HG03097 (cell line): ENCODE measurements at regions not wholly inside any gene's neighbourhood (a gene's known extent, or its start where the extent isn't known, plus 50 kb on each side); places are given as distances from the start of the nearest gene placed in this dataset.
"Not testable (repeated sequence)": the region's sequence is repeated elsewhere in the genome, so short reads cannot be mapped to it uniquely, and the experiment has no call there.

Experiments
- ATAC-seq: cut with Tn5 transposase; IDR thresholded peaks from one replicate; pipeline ENCODE4 v1.9.1; 2021; ENCODE audit not compliant: unreplicated experiment, low FRiP score

GRCh38 chr3:139232341-139232740 is 111.5 kb upstream of the MRPS22 start:
- ATAC-seq, result not testable (repeated sequence)

- ATAC-seq, result no peak
Observed at GRCh38 chr3:139234491-139234890, 109.3 kb upstream of the MRPS22 start.

DNA sequence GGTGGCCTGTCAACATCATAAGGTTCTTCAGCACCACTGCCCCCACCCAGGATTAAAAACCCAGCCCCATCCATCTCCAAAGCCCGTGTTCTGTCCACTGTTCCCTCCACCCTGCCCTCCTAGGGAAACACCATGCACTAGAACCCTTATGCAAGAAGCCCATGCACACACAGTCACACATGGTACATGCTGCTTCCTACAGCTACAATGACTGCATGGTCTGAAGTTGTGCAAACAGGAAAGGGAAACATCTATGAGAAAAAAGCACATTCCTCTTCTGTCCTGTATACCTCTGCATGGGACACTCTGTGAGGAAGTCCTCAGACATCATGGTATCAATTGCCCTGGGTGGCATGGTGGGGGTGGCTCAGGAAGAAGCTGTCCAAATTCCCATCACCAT is 108.6 kb upstream of the MRPS22 start:
- no peak for ATAC-seq

GRCh38 chr3:139236336-139236735 is 107.5 kb upstream of the MRPS22 start:
- no peak for ATAC-seq

DNA sequence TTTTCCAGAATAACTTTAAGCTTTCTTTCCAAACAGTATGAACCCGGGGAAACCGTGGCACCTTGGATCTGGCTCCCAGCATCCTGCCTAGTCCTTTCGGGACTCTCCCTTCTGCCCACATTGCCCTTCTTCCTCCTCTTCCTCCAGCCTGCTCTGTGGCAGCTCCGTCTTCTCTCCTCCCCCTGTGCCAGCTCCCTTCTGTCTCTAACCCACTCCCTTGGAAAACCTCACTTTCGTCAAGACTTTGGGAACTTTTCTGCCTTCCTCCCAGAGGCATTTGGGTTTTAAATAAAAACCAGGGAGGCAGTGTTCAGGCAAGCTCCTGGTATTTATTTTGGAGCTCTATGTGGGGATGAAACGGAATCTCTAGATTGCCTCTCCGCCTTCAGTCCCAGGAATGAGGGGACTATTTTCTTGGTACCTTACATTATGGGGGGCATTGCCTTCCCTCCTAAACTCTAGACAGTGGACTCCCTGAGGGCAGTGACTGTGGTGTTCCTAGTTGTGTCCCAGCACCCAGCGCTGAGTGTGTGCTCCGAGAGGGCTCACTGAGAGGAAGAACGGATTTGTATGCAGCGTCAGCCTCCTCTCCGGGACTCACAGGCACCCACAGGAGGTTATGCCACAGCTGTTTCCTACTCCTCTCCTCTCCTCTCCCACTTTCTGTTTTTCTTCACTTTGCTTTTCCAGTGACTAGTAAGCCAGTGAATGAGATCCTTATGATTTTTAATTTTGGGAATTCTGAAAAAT is 105.4 kb upstream of the MRPS22 start:
- ATAC-seq, result no peak

- no peak for ATAC-seq
Observed at GRCh38 chr3:139239550-139239949, 104.3 kb upstream of the MRPS22 start.

- no peak for ATAC-seq
Observed at GRCh38 chr3:139241783-139242182, 102.0 kb upstream of the MRPS22 start.

DNA sequence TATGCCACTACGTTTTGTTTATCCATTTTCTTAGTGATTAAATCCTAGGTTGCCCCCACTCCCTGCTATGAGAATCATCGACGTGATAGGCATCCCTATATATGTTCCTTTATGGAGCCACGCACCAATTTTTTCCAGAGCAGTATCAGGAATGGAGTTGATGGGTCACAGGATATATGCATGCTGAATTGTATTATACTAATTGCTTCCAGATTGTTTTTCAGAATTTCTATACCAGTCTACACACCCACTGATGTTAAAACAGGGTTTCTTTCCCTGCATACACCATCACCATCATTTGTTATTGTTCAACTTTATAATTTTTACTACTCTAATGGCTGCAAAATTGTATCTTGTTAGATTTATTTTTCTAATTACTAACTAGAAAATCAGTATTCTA is 100.1 kb upstream of the MRPS22 start:
- ATAC-seq, result no peak

DNA sequence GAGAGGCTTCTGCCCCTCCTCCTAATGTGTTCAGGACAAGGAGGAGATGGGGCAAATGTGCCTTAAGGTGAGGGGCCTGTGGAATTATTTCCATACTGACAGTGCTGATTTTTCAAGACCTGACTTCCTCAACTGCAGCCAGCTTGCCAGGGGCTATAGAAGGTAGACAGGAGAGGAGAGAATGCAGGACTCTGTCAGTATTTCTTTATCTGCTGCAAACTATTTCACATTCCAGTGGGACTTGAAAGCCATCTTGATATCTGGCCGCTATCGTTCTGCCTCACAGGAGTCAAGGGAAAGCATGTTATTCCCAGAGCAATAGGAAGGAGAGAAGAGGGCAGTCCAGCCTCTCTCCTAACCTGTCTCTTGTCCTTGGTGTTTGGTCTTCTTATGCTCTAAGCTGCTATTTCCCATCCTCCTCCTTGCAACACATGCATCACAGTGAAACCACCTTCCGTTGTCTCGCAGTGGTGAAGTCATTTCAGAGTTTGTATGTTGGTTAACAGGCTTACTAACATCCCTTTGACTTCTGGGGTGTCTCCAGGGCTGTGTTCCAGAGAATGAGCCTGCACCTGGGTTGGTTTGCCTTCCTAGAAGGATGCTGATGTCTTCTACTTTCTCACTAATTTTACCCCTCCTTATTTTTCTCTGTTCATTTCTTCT is 95.1 kb upstream of the MRPS22 start:
- no peak for ATAC-seq

DNA sequence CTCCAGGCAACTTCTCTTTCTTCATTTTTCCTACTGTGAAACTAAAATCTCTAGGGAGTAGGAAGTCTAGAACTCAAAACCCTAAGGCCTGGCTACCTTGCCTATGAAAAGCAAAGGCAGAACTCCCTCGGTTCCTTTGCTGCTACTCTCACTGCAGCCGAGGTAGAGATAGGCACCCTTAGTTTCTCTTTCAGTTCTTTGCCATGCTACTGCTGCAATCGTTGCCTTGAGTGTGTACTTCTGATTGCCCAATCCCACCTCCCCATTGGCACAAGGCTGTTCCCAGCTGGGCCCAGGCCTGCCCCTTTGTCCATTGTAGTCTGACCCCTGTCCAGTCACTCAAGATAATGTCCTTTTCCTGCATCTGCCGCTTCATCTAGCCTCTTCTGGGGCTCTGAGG is 92.3 kb upstream of the MRPS22 start:
- ATAC-seq, result no peak

GRCh38 chr3:139252719-139253118 is 91.1 kb upstream of the MRPS22 start:
- ATAC-seq, result no peak

- ATAC-seq, result no peak
Observed at GRCh38 chr3:139258276-139258675, 85.5 kb upstream of the MRPS22 start.

DNA sequence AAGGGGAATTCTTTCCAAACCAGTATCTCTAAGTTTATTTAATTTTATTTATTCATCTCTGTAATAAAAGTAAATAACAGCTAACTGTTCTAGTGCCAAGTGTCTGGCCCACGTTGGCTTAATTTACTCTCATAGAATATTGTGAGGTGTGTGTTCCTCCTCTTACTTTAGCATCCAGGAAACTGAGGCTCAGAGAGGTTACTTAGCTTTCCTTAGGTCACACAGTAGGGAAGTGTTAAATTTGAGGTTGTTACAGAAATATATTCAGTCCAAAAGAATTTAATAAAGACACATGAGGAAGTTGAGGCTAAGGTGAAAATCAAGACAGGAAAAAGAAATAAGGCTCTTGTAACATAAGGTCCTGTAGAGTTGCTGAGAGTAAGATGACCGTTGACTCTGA is 84.4 kb upstream of the MRPS22 start:
- ATAC-seq, result no peak

- ATAC-seq, result no peak
Observed at GRCh38 chr3:139260041-139260486, 83.8 kb upstream of the MRPS22 start.

- no peak for ATAC-seq
Observed at GRCh38 chr3:139260793-139261736, 82.8 kb upstream of the MRPS22 start.

- ATAC-seq, result no peak
Observed at GRCh38 chr3:139261754-139262586, 81.8 kb upstream of the MRPS22 start.

GRCh38 chr3:139263798-139264197 is 80.0 kb upstream of the MRPS22 start:
- no peak for ATAC-seq

- ATAC-seq, result no peak
Observed at GRCh38 chr3:139264375-139264774, 79.4 kb upstream of the MRPS22 start.

DNA sequence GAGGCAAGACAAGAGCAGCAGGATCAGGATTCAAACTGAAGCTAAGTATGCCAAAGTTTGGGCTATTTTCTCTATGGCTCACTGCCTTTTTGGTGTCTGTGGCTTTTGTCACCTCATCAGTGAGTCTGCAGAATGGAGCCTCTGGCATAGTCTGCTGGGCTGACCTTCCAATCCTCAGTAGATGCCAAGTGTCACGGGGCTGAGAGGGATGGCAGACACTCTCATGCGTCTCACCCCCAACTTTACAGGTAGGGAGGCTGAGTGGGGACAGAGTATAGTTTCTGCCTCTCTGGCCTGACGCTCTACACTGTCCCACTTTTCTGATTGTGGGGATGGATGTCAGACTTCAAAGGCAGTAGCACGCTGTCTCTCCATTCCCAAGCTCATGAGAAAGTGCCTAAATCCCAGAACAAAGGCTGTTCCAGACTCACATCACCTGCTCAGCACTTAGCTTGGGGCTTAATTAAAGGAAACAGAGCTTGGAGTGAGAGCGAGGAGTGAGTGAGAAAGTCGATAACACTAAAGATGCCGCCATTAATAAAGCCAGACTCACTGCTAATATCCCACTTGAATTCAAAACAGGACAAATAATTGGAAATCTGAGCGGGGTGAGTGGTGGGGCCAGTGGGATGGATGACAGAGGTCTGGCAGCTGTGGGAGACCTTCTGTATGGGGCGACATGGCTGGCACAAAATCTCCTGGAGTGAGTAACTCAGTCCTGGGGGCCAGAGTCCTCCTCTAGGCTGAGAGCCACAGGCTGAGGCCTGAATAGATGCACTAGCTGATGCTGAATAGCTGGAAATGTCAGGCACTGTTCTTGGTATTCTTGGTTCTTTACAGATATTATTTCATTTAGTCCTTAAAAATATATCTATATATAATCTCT is 78.4 kb upstream of the MRPS22 start:
- no peak for ATAC-seq
